ENCODE measurements at regions not wholly inside any gene's neighbourhood (a gene's known extent, or its start where the extent isn't known, plus 50 kb on each side); places are given as distances from the start of the nearest gene placed in this dataset.

- TF ChIP-seq TCF4 (CRISPR knock-in tag; IDR thresholded peaks at IDR 0.05; ENCODE audit: borderline replicate concordance): no peak
- no peak for TF ChIP-seq RARB (CRISPR knock-in tag; IDR thresholded peaks at IDR 0.05)
- TF ChIP-seq ZC3H10 (CRISPR knock-in tag; IDR thresholded peaks at IDR 0.05): no peak
These were observed 226.3 kb upstream of the PPARGC1A start for GRCh38 chr4:24116107-24116506.
